Stimulated activated CD8-positive, alpha-beta memory T cell treated with anti-CD3 and anti-CD28 coated beads, Interleukin-7, amount 100 ng/mL, for 48 hours (primary cell): ENCODE measurements at regions not wholly inside any gene's neighbourhood (a gene's known extent, or its start where the extent isn't known, plus 50 kb on each side); places are given as distances from the start of the nearest gene placed in this dataset.

Experiments used
- DNase-seq, 2 donors: peaks; one replicate each; pipeline ENCODE4 v3.0.0-alpha.2; 2020; ENCODE audit warnings: low read depth in 1 of 2; ENCODE audit errors: extremely low read depth in 1 of 2

DNA sequence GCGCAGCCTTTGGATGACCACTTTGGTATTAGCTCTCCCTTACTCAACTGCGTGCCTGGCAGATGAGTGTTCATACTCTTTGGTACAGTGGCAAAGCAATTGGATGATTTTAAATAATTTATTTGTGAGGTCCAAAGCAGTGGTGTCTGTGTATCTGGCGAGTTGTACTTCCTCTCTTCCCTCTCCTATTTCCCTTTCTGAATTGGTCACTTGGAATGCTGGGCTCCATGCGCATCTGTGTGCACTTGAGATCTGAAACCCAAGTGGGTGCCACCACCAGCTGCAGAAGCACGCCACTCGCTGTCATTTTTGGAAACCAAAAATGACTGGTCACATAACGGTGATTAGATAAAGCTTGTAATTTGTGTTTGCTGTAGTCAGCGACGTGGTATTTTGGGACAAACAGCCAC lies 386.0 kb upstream of the KLF4 start:
- no peak for DNase-seq

DNA sequence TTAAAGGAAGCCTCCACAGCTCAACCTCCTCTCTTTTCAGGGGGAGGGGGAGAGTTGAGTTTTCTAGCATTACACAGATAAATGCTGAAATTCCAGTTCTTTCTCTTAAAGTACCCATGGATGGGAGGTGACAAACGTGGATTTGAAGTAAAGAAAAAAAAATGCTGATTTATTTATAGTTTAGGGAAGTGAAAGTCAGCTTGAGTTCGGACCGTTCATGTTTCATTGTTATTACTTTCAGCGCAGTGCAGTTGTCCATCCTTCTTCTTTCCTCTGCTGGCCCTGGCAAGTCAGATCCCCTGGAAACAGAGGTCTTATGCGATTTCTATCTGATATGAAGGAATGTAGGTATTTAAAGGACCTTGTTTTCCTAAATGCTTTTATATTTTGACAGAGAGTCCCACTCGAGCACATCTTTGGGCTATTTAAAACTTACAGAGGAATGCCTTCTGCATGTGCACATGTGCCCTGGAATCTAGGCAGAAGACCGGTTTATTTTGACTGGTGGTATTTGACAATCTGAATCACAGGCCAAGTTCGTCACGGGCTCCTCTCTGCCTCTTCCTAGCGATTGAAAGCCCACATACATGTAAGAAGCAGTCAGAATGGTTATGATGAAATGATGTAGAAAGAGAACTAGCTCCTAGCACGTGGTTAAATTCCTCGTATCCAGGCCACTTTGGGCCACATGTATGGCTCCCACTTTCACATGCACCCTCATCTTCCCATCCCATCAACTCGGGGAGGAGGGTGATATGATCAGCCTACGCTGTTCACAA lies 385.2 kb upstream of the KLF4 start:
- DNase-seq, result no peak

DNA sequence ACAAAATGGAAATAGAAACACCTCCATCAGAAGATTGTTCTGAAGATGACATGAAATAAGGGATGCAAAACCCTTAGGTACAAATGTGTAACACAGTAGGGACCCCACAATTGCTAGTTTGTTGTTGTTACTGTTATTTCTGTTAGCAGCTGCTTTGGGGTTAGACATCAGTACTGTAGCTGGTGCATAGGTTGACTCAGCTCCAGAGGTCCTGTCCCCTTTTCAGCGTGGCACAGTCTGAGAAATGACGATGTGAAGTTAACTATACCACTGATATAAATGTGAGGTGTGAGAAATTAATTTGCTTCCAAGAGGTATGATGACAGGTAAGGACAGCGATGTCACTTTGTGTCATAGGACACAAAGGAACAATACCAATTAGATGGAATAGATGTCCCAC lies 384.6 kb upstream of the KLF4 start:
- no peak for DNase-seq

DNA sequence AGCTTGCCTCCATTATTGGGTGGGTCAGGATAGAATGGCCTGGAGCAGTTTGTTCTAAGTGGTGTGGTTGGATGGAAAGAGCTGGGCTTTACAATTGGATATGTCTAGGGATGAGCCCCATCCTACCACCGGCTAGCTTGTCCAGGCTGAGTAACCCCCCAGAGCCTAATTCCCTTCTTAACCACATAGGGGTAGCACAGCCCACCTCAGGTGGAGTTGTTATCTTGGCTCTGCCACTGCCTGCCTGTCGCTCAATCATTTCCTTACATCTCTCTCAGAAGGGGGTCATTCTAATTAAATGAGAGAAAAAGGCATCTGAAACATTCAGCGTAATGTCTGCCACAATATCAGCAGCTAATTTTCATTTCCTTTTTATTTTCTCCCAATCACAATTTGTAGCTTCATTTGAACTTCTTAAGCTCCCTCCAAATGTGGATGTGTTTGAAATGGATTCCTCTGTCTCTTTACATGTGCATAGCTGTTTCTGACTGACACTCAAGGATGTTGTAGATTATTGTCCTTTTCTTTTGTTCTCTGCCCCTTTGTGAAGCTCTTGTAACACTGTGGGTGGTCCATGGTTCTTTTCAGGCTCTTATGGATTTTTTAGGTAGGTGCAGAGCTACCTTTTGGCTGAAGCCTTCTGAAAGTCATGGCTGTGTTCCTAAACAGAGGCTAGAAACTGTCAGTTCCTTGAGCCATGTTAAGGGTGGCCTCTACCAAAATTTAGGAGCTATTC lies 383.1 kb upstream of the KLF4 start:
- no peak for DNase-seq

DNA sequence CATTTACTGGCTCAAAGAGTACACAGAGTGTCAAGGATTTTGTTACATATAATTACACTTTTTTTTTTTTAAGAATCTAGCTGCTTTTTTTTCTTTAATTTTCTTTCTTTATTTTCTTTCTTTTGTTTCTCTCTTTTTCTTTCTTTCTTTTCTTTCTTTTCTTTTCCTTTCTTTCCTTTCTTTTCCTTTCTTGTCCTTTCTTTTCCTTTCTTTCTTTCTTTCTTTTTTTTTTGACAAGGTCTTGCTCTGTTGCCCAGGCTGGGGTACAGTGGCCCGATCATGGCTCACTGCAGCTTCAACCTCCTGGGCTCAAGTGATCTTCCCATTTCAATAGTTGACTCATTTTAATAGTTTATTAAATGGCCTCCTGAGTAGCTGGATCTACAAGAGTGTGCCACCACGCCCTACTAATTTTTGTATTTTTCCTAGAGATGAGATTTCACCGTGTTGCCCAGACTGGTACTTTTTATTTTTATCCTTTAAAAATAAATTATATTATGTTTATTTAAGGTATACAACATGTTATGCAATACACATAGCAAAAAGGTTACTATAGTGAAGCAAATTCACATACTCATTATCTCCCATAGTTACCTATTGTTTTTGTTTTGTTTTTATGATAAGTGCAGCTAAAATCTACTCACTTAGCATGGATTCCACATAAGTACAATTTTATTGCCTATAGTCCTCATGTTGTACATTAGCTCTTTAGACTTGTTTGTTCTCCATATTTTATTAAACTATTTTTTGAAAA lies 381.5 kb upstream of the KLF4 start:
- no peak for DNase-seq

DNA sequence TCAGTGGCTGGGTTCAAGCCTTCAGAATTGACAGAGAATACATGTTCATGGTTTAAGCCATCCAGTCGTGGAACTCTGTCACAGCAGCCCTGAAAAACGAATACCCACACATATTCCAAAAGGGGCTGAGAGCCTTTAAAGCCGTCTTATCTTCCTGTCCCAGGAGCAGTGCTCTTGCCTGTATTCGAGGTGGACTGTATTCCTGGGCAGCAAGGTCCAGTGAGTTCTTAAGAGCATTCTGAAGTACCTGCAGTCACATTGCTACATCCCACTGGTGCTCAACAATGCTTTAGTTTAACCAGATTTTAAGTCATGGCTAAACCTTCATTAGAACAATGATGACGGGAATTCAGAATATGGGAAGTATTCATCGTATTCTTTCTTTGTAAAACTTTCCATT lies 380.7 kb upstream of the KLF4 start:
- DNase-seq, result no peak

DNA sequence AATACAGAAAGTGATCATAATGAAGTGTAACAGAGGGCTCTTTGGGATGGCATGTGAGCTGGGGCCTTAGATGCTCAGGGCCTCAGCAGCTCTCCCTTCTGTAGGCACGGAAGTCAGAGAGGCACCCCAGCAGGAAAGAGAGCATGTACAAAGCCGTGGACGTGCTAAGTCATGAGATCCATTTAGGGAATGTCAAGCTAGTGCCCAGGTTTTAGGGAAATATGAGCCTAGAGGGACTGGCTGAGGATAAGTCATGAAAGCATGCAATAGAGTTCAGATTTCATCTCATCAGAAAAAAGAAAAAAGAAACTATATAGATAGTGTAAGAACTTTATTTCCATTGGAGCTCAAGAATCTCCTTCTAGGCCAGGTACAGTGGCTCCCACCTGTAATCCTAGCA lies 379.5 kb upstream of the KLF4 start:
- DNase-seq, result no peak

DNA sequence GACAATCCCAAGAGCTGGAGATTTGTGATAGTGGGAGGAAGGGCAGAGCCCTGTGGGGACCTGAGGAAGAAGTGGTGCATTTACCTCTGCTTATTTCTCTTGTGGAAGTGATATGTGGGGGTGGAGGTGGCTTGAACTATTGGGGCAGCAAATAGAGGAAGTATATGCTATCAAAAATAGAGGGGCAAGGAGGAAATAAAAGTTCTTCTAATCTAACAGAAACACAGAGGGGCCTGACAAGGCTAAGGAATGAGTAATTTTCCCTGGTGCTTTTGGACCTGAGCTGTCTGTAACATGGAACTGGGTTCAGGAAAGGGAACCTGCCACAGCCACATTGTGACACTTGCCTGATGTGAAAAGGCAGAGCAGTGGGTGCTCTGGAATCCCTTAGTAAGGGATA lies 378.6 kb upstream of the KLF4 start:
- no peak for DNase-seq

DNA sequence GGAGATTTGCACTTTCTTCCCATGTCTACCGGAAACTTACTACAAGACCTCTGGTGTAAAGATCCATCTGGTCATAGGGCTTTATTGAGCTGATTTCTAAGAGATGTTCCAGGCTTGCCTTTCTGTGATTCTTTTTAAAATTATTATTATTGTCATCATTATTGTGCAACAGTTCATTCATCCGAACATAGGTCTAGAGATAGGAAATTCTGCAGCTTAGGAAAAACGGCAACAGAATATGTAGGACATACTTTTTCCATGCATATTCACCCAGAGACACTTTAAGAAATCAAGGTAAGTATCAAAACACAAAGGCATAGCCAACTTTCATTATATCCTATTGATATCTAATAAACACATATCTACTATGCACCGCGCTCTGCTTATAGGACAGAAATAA lies 378.2 kb upstream of the KLF4 start:
- no peak for DNase-seq

DNA sequence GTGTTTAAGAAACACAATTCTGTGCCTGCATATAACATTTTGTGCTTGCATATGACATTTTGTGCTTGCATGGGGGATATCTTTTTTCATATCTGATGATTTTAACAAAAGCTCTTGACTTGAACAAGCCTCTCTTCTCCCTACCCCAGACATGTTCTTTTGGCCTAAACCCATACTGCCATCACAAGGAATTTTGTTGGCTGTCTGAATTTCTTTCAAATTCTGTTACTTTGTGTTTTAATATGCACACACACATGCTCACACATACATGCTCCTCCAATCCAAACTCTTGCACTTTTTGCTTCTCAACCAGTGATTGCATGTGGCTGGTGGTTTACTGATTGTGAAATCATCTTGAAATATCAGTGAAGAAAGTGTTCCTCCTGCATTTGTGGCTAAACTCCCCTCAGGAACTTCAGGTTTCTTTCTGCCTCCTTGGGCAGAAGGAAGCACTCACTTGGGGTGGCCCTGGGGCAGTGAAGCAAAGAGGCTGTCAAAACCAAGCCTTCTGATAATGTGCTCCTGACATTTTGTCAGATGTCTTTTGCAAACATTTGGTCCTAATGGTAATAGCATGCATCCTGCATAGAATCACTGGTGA lies 377.2 kb upstream of the KLF4 start:
- no peak for DNase-seq

DNA sequence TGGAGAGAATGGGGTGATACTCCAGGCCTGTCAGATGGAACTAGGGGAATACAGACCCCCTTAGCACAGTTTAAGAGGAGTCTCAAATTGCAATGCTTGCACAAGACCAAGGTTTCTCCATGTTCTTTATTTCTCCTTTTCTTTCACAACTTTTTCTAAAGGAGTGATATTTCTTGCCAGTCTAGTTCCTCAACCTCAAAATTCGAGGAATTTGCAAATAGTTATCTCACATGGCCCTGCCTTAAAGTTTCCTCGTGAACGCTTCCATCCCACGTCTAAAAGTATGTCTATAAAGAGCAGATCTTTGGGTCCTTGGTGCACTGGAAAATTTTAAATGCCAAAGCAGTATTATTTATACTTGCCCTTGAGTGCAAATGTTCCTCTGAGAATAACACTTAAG lies 373.8 kb upstream of the KLF4 start:
- DNase-seq, result no peak

DNA sequence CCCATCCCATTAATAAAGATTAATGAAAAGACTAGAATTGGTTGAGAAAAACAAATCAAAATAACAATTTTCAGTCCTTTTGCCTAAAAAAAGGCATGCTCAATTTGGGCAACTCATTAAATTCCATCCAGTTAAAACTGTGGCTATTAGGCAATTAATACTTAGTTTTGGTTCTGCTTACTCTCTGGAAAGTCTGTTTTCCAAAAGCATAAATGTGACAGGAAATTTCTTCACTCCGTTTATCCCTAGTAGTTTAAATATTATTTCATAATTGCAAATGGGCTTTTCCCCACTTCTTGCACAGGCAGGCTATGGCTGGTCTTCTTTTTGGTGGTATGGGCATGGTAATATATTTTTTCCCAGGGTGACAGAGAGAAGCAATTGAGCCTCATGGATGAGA lies 373.3 kb upstream of the KLF4 start:
- DNase-seq, result no peak

DNA sequence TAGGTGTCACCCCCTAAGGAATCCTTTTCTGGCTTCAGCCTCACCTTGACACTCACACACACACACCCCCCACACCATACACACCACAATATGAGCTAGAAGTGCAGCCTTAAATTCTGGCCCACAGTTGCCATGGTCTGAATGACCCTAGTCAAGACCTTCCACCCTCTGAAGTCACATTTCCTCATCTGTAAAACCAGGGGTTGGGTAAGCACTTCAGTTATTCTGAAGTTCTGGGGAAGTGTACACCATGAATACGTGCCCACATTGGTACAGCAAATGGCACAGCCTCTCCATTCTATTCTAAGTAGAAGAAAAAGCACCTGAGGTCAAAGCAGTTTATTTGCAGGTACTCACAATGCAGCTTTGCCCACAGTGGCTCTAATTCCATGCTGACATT lies 372.8 kb upstream of the KLF4 start:
- DNase-seq, result no peak

DNA sequence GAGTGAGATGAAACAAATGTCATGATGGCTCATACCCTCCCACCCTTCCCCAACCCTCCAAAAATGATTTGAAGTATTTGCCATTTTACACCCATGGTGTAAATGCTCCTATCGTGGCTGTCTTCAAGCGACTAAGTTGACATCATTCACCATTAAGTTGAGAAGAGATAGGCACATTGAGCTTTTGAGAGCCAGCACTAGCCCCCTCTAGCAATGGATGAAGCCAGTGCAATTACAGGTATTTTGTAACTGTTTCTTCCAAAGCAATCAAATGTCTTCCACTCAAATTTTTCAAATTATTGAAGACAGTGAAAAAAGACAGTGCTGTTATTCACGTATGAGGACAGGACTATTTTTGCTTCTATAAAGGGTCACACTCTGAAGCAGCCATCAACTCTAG lies 371.5 kb upstream of the KLF4 start:
- no peak for DNase-seq

DNA sequence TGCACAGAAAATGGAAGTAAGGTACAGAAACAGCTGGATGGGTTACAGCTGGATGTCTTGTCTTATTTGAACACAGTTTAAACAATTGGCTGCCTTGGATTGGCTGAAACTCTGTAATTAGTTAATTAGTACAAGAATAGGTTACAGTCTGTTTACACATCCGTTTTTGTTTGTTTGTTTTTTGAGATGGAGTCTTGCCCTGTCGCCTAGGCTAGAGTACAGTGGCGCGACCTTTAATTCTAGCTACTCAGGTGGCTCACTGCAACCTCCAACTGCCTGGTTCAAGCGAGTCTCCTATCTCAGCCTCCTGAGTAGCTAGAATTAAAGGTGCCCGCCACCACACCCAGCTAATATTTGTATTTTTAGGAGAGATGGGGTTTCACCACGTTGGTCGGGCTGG lies 368.7 kb upstream of the KLF4 start:
- no peak for DNase-seq

DNA sequence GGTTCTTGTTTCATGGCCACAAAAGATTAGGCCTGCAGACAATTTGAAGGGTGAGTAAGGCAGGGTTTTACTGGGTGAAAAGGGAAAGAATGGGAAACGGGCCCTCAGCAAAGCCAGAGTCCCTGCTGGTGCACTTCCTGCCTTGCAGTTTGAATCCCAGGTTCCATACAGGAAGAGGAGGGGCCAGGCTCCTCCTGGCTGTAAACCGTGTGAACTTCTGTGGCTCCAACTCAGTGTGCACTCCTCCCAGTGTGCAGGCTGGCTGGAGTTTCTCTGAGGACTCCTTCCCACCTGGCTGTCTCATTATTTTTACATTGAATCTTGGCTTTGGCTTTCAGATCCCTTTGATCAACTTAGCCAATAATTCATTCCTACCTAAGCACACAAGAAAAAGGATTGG lies 367.1 kb upstream of the KLF4 start:
- no peak for DNase-seq

DNA sequence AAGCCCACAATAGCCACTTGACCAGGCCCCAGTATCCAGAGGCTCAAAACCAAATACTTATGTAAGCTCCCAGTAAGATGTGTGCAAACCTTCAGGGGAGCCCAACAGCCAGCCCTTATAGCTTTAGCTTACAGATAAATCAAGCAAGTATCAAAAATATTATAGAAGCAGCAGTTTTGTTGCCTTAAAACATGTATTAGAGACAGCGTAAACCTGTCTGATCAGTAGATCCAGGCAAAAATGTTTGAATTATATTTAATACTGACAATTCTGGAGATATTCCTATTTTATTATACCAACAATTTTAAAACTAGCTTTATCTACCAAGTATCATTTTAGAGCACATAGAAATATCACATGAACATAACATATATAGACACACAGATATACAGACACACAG lies 365.6 kb upstream of the KLF4 start:
- DNase-seq, result no peak

DNA sequence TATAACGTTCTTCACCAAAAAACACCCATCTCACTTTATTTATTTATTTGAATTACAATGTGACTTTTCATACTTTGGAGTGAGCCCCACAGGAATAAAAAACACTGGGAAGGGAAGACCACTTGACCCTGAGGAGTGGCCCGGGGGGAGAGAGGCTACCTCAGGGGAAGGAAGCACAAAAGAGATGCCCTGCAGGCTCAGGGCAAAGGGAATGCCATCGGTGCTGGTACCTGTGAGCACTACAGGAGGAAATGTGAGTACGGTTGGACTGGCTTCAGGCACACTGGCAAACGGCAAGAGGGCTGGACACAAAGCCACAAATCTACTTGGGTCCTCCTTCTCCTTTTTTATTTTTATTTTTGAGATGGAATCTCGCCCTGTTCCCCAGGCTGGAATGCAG lies 363.9 kb upstream of the KLF4 start:
- DNase-seq, result no peak

DNA sequence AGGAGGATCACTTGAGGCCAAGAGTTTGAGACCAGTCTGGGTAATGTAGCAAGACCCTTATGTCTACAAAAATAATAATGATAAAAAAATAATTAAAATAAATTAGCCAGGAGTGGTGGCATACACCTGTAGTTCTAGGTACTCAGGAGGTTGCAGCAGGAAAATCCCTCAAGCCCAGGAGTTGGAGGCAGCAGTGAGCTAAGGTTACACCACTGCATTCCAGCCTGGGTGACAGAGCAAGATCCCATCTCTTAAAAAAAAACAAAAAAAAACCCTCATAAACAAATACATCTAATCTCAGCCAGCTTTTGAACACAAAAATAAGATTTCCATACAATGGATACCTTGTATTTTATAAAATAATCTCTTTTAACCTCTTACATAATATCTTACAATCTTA lies 363.3 kb upstream of the KLF4 start:
- no peak for DNase-seq

DNA sequence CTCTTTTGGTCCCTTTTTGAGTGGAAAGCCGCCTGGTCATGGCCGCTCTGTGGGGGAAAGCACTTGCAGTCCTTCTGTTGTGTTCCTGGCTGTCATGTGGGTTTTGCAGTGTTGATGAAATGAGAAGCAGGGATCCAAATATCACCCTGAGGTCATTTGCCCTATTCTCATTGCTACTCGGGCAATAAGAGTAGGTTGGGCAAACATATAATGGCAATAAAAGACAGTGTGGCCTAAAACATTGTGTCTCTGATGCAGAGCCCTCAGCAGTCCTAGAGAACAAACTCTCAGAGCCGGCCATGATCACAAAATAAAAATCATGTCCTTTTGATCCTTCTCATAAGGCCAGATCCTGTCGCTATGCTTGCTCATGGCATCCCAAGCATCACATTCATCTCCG lies 361.1 kb upstream of the KLF4 start:
- no peak for DNase-seq
